Glutamatergic neuron (in vitro differentiated cells): ENCODE measurements at regions not wholly inside any gene's neighbourhood (a gene's known extent, or its start where the extent isn't known, plus 50 kb on each side); places are given as distances from the start of the nearest gene placed in this dataset.
A peak's percentile ranks its signal among the peaks of the same experiment; 100 is the strongest.

ENCODE experiments used
- DNase-seq: peaks from one replicate; pipeline ENCODE4 v3.0.0; 2022
- H3K27ac Mint-ChIP-seq: one replicate; pipeline ENCODE4 v1.8.0; 2020; ENCODE audit warnings: mild to moderate bottlenecking, mixed read lengths, inconsistent platforms; ENCODE audit not compliant: unreplicated experiment
- H3K27me3 Mint-ChIP-seq: one replicate; pipeline ENCODE4 v1.8.0; 2020; ENCODE audit warnings: mild to moderate bottlenecking, moderate library complexity, mixed read lengths, inconsistent platforms; ENCODE audit not compliant: unreplicated experiment
- H3K36me3 Mint-ChIP-seq: one replicate; pipeline ENCODE4 v1.8.0; 2020; ENCODE audit warnings: mild to moderate bottlenecking, mixed read lengths, inconsistent platforms; ENCODE audit not compliant: unreplicated experiment
- H3K4me1 Mint-ChIP-seq: one replicate; pipeline ENCODE4 v1.8.0; 2020; ENCODE audit warnings: mild to moderate bottlenecking, low read depth, mixed read lengths, inconsistent platforms; ENCODE audit not compliant: unreplicated experiment
- H3K4me3 Mint-ChIP-seq: one replicate; pipeline ENCODE4 v1.8.0; 2020; ENCODE audit warnings: mild to moderate bottlenecking, mixed read lengths, inconsistent platforms; ENCODE audit not compliant: unreplicated experiment
- H3K9me3 Mint-ChIP-seq: one replicate; pipeline ENCODE4 v1.8.0; 2020; ENCODE audit warnings: mild to moderate bottlenecking, moderate library complexity, mixed read lengths, inconsistent platforms; ENCODE audit not compliant: unreplicated experiment
- TF ChIP-seq, protein P1 (sequence below): fragments of 200-600 bp; sonication (generic); IDR thresholded peaks from one replicate; pipeline ENCODE4 v1.5.0; 2021; ENCODE audit not compliant: partially characterized antibody, unreplicated experiment

DNA sequence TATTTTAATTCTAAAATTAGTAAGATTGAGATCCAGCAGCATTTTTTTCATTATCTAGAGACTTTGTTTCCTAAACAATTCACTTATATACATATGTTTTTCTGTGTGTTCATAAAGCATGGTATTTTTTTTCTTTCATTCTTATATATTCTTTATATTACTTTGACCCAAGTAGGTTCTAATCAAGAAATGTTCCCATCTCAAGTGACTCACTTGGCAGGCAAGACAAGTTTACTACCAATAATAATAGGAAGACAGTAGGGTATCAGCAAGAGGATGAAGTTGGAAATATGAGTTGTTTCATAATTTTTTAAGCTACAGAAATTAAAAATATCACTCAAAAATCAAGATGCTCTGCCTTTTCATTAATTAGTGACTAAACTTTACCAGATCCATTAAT, 613.4 kb upstream of the ATP2B1 start:
- no peaks in the 10 kb centered on the region for H3K36me3 Mint-ChIP-seq
- H3K4me3 Mint-ChIP-seq: no peak overlapping the region
- no peaks in the 10 kb centered on the region for H3K27me3 Mint-ChIP-seq
- DNase-seq: no peak
- TF ChIP-seq, protein P1, sequence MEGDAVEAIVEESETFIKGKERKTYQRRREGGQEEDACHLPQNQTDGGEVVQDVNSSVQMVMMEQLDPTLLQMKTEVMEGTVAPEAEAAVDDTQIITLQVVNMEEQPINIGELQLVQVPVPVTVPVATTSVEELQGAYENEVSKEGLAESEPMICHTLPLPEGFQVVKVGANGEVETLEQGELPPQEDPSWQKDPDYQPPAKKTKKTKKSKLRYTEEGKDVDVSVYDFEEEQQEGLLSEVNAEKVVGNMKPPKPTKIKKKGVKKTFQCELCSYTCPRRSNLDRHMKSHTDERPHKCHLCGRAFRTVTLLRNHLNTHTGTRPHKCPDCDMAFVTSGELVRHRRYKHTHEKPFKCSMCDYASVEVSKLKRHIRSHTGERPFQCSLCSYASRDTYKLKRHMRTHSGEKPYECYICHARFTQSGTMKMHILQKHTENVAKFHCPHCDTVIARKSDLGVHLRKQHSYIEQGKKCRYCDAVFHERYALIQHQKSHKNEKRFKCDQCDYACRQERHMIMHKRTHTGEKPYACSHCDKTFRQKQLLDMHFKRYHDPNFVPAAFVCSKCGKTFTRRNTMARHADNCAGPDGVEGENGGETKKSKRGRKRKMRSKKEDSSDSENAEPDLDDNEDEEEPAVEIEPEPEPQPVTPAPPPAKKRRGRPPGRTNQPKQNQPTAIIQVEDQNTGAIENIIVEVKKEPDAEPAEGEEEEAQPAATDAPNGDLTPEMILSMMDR: no peak
- H3K4me1 Mint-ChIP-seq: peaks cover 5% of the 10 kb centered on the region
- H3K27ac Mint-ChIP-seq: no peak overlapping the region
- peaks cover 2% of the 10 kb centered on the region for H3K9me3 Mint-ChIP-seq

DNA sequence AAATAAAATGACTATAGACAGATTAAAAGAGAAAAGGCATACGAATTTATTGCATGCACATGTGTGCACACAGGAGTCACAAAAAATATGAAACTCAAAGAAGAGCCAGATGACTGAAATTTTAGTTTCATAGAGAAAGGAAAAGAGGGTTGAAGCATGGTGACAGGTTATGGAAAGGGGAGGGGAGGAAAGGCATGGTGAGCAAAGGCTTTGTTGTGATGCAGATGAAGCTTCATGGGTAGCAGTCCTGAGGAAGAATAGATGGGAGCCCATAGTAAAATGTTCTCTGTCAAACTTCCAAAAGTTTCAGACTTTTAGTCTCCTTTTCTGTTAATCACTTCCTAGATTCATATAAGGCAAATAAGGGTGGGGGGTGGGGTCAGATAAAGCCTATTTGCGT, 612.7 kb upstream of the ATP2B1 start:
- no peak for DNase-seq
- Mint-ChIP-seq H3K27ac (no peak overlapping the region), H3K36me3 (no peaks in the 10 kb centered on the region), H3K27me3 (no peaks in the 10 kb centered on the region), H3K9me3 (peaks cover 2% of the 10 kb centered on the region), H3K4me1 (peaks cover 5% of the 10 kb centered on the region), H3K4me3 (no peak overlapping the region)
- TF ChIP-seq, protein P1: no peak

DNA sequence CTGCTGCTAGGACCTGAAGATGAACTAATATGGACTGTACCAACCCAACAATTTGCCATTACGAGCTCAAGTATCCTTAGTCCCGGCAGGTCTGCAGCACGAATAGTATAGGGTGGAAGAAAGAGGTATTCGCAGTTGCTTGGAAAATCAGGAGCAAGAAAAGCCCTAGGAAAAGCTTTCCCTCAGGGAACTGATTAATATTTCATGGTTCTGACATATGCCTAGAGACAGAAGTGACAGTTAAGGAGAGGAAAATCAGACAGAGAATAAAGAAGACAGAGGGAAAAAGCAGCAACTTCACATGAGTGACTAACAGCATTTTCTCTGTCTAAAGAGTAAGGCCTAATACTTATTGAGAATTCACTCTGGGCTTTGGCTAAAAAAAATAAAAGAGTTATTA, 602.9 kb upstream of the ATP2B1 start:
- TF ChIP-seq, protein P1: no peak
- H3K4me3 Mint-ChIP-seq: no peak overlapping the region
- no peaks in the 10 kb centered on the region for H3K36me3 Mint-ChIP-seq

DNA sequence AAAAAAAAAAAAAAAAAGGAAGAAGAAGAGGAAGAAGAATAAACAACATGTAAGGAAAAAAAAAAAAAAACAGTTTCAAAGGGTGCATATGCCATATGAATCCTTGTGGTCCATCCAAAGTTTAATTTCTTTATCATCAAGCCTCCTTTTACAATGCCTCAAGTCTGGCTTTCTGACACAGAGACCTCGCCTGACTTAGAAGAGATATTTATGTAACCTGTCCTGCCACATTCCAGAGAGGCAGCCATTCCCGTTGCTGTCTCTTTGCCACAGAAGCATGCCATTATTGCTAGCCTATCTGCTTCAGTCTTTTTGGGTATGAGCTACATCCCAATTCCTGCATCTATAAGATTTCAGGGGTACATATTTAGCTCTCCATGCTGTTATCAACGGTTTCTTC, 596.7 kb upstream of the ATP2B1 start:
- Mint-ChIP-seq H3K36me3 (no peaks in the 10 kb centered on the region), H3K9me3 (no peaks in the 10 kb centered on the region), H3K4me1 (no peaks in the 10 kb centered on the region), H3K4me3 (no peak overlapping the region), H3K27ac (no peak overlapping the region), H3K27me3 (peaks cover 2% of the 10 kb centered on the region)
- DNase-seq: no peak
- TF ChIP-seq, protein P1: no peak

More for the DNA sequence above, 602.9 kb upstream of the ATP2B1 start:
- Mint-ChIP-seq H3K4me1 (peaks cover 6% of the 10 kb centered on the region), H3K9me3 (no peaks in the 10 kb centered on the region), H3K27me3 (peaks cover 6% of the 10 kb centered on the region), H3K27ac (peak overlapping the region; percentile 91)
- no peak for DNase-seq

DNA sequence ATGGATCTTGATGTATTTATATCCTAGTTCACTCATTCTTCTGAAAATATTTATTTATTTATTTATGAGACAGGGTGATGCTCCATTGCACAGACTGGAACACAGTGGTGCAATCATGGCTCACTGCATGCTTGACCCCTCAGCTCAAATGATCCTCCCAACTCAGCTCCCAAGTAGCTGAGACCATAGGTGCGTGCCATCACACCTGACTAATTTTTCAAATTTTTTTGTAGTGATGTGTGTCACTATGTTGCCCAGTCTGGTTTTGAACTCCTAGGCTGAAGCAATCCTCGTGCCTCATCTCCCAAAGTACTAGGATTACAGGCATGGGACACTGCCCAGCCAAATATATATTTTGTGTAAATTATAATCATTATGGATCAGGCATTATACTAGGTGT, 595.6 kb upstream of the ATP2B1 start:
- TF ChIP-seq, protein P1: no peak
- Mint-ChIP-seq H3K9me3 (no peaks in the 10 kb centered on the region), H3K27ac (no peak overlapping the region), H3K36me3 (no peaks in the 10 kb centered on the region), H3K4me3 (no peak overlapping the region), H3K4me1 (no peaks in the 10 kb centered on the region), H3K27me3 (peaks cover 2% of the 10 kb centered on the region)
- DNase-seq: no peak
